Fibroblast of peridontal ligament (primary cell): ENCODE measurements at regions not wholly inside any gene's neighbourhood (a gene's known extent, or its start where the extent isn't known, plus 50 kb on each side); places are given as distances from the start of the nearest gene placed in this dataset.

Experiments
- DNase-seq: peaks from one replicate; pipeline ENCODE4 v3.0.0-alpha.2; 2010; ENCODE audit errors: extremely low read depth

DNA sequence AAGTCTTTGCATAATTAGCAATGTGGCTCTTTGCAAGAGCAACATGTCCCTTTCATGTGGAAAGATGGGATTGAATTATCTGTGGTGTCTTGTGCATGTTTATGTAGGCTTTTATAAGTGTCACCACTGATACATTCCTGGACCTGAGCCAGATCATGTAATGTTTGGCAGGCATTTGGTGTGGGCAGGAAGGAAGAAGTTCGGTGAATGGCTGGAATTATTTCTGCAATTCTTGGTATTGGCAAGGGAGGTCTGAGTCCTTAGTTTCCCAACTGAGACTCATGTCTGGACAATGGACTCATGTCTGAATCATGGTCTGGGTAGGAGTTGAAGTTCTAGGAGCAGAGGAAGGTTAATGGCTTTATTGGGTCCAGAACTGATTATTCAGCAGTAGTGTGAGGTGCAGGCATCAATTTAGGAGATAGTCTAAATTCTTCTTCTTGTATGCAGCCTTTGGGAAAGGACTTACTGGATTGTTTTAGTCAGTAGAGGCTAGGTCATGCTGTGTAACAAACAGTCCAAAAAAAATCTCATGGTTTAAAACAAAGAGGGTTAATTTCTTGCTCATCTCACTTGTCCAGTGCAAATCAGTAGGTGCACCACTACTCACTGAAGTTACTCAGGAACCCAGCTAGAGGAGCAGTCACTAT lies 186.5 kb upstream of the LHX5 start:
- no peak for DNase-seq

DNA sequence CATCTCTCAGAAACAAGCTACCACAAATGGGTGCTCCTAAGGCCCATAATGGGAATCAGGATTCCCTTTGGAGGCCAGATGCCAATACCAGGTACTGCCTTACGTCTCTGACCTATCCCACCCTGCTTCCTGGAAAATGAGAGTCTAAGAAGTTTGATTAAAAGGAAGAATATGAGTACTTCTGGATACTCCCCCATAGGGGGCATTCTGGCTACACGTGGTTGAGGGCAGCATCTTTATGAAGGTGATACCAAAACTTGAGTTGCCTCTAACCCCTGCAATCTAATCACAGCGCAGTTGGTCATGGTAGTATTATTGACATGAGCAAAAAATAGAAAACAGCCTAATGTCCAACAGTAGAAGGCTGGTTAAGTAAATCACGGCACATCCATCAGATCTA lies 184.2 kb upstream of the LHX5 start:
- no peak for DNase-seq

DNA sequence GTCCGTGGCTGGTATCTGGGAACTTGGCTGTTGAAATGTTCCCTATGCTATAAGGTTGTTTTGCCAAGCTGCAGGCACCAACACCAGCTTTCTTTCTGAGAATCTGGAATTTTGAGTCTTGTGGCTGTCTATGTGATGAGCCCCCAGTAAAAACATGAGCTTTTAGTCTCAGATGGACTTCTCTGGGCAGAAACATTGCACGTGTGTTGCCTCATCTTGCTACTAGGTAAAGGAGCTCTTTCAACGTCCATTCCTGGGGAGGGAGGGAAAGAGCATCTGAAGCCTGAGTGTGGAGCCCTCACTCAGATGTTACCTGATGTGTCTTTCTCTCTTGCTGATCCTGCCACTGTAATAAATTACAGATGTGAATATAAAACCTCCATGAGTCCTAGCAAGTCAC lies 183.8 kb upstream of the LHX5 start:
- DNase-seq = no peak

DNA sequence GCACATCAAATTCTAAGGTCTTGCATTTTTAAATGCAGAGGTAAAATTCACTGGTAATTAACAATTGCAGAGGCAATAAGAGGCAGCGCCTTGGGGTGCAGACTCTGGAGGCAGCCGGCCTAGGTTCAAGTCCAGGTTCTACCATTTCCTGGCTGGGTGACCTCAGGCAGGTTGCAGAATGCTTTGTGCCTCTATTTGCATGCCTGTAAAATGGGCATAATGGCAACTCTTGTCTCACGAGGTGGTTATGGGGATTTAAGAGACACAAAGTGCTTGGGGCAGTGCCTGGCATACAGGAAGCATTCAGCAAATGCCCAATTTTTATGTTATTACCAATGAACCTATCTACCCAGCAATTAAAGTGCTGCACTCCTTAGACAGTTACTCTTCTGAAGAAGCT lies 180.0 kb upstream of the LHX5 start:
- no peak for DNase-seq

DNA sequence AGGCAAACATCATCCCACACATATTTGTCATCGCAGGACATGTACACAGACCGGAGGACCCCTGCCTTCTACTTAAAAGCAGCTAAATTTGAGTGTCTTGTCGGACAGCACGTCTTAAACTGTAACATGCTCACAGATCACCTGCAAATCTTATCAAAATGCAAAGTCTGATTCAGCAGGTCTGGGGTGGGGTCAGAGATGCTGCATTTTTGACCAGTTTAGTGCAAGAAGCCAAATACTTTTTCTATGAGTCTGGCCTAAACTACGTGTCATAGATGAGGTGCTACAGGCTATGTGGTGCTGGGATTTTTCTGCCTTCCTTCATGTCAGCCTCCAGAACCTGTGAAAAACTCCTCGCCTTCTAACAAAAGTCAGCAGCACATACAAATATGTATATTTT lies 178.8 kb upstream of the LHX5 start:
- no peak for DNase-seq

DNA sequence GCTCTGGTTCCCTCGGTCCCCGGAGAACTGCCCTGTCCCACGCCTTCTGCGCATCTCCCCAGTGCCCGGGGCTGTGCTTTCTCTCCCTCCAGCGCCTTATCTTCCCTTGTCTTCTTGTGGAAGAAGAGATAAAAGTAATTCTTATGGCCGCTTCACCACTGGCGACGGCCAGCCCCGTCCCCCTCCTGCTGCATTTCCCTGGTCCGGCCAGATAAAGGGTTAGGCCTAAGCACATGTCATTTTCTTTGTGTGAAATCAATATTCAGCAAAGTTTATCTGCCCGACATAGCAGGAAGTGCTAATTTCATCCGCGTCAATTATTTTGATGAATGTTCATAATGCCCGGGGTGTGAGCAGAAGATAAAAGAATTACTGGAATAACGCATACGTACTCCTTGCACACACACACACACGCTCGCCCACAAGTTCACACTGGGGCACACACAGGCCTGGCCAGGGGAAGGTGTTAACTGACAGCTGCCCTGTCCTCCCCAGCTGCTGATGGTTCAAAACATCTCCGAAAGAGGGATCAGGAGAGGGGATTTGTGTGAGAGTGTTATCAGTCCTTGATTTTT lies 177.7 kb upstream of the LHX5 start:
- no peak for DNase-seq

DNA sequence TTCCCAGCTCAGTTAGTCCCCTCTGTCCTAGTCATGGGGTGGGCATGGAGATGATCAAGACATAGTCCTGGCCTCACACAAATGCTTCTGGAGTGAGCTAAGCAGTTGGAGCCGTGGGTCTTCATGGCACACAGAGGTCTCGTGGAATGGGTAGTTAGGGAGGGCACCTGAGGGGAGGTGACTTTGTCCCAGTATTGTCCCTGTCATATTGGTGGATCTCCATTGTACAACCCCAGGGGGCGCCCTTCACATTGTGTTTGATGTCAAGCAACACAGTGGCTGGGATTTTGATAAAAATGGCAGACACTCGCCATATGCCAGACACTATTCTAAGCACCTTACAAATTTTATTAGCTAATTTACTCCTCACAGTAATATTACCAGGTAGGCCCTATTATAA lies 175.4 kb upstream of the LHX5 start:
- no peak for DNase-seq

DNA sequence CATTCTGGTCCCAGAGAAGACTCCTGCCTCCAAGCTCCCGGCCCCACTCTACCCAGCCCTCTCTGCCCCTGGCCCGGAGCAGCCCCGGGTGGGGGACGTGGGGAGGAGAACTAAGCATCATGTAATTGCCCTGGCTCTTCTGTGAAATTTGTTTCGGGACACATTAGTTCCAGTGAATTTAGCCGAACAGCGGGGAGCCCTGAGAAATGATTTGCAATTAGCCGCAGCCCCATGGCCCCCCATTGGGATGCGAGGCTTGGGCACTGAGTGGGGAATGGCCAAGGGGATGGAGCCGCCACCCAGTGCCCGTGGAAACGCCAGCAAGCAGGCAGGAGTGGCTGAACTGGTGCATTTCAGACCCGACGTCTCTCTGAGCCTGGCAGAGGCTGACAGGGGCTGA lies 173.9 kb upstream of the LHX5 start:
- no peak for DNase-seq

DNA sequence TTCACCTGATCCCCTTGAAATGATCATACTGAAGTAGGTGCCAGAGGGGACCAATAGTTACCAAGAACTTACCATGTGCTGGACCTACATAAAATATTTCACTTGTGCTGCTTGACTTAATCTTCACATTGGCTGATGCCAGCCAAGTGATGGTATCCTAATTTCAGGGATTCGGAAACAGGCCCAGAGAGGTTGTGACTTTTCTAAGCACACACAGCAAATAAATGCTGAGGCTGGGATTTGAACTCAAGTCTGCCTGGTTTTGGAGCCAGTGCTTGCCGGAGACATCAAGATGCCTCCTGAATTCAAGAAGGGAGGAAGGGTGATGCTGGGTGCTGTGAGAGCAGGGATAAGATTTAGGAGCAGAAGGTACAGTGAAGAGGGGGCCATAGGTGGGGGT lies 173.5 kb upstream of the LHX5 start:
- no peak for DNase-seq

DNA sequence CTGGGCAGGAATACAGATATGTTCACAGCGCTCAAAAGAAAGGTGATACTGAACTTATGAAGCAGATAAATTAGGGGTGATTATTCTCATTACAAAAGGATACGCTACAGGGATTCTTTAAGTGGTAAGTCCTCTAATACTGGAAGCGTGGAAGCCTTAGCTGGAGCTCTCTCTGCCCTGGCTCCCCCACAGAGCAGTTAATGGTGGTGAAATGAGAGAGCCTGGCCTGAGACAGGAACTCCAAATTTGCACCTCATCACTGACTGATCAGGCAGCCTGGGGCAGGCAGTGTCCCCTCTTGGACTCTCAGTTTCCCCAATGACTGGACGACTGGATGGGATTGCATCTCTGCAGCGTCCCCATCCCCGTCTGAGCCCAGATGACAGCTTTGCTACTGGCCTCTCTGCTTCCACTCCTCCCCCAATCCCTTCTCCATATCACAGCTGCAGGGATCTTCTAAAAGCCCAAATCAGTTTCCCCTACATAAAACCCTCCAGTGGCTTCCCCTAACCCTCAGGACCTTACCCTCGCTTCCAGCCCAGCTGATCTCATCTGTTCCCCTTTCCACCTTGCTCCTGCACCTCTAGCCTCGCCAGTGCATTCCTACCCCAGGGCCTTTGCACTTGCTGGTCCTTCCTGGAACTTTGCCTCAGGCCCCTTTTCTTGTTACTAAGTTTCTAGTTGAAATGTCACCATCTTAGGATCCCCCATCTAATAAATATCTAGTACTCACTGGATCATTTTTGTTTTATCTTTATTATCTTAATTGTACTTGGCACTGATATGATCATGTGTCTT lies 171.7 kb upstream of the LHX5 start:
- DNase-seq = no peak

DNA sequence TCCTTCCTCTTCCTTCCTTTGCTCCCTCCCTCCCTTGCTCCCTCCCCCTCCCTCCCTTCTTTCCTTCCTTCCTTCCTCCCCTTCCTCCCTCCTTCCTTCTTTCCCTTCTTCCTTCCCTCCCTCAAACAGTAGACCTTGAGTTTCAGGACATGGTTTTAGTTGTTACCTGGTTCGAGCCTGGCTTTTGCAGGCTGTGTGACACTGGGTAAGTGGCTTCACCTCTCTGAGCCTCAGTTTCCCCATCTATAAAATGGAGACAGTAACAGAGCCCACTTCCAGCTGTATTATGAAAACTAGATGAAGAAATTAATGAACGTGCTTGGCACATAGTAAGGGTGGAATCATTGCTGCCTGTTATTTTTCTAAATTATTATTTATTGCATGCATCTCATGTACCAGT lies 171.0 kb upstream of the LHX5 start:
- no peak for DNase-seq

DNA sequence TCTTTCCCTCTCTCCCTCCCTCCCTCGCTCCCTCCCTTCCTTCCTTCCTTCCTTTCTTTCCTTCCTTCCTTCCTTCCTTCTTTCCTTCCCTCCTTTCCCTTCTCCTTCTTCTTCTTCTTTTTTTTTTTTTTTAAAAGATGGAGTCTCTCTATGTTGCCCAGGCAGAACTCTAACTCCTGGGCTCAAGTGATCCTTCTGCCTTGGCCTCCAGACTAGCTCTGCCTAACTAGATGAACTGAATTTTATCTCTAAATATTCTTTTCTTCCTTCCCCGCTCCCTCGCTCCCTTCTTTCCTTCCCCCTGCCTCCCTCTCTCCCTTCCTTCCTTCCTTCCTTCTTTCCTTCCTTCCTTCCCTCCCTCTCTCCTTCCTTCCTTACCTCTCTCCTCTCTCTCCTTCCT lies 170.5 kb upstream of the LHX5 start:
- DNase-seq = no peak

DNA sequence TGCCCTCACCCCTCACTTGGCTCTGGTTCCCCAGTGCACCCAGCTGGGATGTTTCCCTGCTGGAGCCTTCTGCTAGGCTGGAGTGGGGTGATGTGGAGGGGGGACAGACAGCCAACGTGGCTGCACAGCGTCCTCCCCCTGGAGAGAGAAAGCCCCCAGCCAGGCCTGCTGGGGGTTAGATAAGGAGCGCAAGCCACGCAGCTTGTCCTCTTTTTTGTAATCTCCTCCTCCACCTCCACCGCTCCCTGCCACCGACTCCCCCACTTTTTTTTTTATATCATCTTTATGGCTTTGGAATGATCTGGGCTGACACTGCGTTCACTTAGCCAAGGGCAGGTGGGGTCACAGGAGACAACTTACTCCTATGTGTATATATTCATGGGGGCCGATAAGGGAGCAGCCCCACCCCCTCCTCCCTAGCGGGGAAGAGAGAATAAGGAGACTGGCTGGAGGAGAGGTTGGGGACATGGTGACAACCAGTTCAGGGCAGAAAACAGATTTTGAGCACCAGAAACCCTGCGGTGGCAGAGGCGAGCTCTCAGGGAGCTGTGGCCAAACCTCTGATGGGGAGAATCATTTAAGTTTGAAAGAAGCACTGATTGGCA lies 169.9 kb upstream of the LHX5 start:
- no peak for DNase-seq

DNA sequence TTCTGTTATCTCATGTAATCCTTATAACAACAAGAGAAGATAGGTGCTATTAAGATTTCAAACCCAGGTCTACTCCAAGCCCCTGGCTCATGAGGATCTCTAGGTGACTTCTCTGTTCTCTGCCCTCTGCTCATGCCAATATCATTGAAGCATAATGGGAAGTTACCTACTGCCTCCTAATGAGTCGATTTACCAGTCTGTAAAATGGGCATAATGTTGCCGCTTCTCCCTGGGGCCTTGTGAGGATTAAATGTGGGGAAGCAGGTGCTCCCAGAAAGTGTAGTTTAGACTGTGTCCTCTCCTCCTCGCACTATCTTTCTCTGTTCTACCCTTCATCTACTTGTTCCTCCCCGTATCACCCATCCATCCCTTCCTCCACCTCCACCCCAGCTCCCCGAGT lies 169.2 kb upstream of the LHX5 start:
- DNase-seq = no peak

DNA sequence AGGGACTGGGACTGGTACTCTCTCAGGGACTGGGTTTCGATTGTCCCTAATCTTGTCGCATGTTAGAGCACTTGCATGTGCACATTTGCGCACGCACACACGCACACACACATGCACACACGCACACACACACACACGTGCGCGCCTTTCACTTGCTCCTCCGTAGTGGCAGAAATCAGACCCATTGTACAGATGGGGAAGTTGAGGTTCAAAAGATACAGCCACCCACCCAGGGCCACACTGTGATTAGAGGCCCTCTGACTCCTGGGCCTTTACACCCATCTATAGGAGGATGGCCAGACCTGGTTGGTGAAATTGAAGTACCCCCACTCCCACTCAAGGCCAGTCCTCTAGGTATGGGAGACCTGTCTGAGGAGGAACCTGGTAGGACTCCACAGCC lies 167.8 kb upstream of the LHX5 start:
- no peak for DNase-seq

DNA sequence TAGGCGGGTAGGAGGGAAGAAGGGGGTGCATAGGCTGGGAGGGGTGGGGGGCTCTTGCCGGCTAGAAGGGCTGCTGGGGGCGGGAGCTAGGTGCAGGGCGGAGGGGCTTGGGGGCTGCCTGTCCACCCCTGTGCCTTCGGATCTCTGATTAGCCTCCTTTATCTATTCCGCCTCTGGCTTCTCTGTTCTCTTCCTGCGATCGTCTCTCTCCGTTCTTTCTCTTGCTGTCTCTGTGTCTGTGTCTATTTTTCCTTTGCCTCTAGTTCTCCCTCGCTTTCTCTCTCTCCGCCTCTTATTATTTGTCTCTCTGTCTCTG lies 166.7 kb upstream of the LHX5 start:
- no peak for DNase-seq

DNA sequence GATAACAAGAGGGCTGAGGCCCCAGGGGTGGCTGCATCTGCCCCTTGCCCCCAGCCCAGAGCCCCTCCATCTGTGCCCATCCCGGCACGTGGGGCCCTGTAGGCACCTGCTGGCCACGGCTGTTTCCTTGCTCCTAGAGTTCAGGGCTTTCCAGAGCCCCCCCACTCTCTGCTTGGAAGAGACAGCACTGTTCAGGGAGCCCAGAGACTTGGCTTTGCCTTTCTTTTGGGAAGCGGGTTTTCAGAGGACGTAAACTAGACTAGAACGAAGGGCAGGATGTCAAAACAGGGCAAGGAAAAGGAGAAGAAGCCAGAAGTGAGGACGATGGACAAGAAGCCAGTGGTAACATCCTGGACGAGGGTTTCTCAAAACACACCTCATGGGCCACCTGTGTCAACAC lies 163.3 kb upstream of the LHX5 start:
- no peak for DNase-seq

DNA sequence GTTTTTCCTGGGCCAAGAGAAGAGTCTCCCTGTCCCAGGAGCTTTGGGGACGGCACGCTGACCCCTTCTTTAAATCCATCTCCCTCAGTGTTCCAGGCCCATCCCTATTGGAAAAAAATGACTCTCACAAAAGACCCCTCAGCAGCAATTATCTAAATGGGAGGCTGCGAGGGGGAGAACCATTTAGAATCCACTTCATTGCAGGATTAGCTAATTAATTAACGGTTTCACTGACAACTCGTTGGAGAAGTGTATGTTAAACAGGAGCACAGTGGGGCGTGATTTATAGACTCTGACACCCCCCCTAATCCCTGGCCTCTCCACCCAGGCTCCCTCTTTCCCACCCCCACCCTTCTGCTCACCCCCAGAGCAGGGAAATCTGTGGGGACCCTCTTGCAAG lies 162.8 kb upstream of the LHX5 start:
- no peak for DNase-seq

DNA sequence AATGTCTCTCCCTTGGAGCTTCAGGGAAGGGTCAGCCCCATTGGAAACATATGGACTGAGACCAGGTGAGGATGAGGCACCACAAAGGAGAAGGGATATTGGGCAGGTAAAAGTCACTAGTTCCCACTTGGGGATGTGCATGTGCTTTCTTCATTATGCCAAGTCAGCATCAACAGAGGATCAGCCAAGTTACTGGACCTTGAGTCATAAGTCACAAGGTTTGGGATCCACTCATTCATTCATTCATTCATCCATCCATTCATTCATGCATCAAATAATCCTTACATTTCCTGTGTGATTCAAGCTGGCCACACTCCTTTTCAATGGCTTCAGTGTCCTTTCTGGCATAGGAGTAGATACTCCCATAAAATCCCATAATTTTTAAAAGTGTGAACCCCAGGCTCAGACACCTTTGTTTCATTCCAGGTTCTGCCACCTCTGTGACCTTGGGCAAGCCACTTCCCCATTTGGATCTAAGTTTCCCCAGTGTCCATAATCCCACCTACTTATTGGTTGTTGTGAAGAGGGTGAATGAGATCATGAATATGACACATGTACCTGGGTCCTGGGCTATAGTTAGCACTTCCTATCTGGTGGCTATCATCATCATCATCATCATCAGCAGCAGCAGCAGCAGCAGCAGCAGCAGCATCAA lies 162.1 kb upstream of the LHX5 start:
- no peak for DNase-seq

DNA sequence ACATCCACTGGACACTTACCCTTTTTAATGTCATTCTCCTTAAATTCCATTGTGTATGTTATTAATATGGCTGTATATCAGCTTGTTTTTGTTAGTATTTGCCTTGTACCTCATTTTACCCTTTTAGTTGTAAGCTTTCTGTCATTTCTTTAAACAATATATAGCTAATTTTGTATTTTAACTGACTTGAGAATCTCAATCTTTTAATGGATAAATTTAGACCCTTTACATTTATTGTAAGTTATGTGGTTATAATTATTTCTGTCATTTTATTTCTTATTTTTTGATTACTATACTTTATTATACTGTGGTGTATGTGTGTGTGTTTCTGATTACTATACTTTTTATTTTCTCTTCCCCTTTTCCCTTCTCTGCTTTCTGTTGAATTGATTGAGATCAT lies 159.0 kb upstream of the LHX5 start:
- no peak for DNase-seq

DNA sequence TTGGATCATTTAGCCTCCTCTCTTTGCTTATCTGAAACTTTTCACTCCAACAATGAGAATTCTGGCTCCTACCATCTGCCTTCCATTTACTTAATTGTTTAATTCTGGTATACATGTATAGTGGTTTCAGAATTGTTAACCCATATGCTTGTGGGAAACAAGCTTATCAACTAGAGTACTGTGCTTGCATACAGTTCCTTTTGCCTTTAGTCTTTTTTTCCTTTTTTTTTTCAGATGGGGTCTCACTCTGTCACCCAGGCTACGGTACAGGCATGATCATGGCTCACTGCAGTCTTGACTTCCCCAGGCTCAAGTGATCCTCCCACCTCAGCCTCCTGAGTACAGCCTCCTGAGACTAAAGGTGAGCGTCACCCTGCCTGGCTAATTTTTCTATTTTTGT lies 153.8 kb upstream of the LHX5 start:
- DNase-seq = no peak

DNA sequence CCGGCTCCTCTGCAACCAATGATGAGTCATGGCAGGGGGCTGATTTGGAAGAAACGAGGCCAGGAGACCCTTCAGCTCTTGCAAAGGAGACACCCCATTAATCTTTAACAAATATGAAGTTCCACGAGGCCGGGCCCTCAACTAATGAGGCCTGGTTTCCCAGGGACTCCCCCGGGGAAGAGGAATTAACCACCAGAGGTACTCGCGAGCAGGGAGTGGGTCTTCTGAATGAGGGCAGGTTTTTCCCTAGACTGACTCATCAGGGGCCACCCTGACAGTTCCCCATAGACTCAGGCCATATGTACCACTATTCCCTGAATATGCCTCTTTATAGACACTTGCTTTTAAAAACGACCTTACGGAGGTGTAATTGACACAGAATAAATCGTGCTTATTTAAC lies 150.7 kb upstream of the LHX5 start:
- no peak for DNase-seq
